IPS-NIHi11 (cell line): ENCODE measurements at regions not wholly inside any gene's neighbourhood (a gene's known extent, or its start where the extent isn't known, plus 50 kb on each side); places are given as distances from the start of the nearest gene placed in this dataset.
A peak's percentile ranks its signal among the peaks of the same experiment; 100 is the strongest.
"Not testable (repeated sequence)": the region's sequence is repeated elsewhere in the genome, so short reads cannot be mapped to it uniquely, and the experiment has no call there.

Source experiments
- DNase-seq: peaks from one replicate; pipeline ENCODE4 v3.0.0; 2012; ENCODE audit warnings: mixed read lengths, low spot score

GRCh38 chr12:131313635-131314034, 359.9 kb downstream of the ADGRD1 start:
- no peak for DNase-seq

- DNase-seq, result no peak
These were observed 360.9 kb downstream of the ADGRD1 start for GRCh38 chr12:131314524-131315090.

- no peak for DNase-seq
These were observed 361.9 kb downstream of the ADGRD1 start for GRCh38 chr12:131315601-131316000.

GRCh38 chr12:131316388-131316787, 362.7 kb downstream of the ADGRD1 start:
- no peak for DNase-seq

GRCh38 chr12:131318045-131318685, 364.5 kb downstream of the ADGRD1 start:
- DNase-seq, result no peak

GRCh38 chr12:131321988-131322387, 368.3 kb downstream of the ADGRD1 start:
- no peak for DNase-seq

- not testable (repeated sequence) for DNase-seq
These were observed 368.8 kb downstream of the ADGRD1 start for GRCh38 chr12:131322460-131322859.

GRCh38 chr12:131323879-131324278, 370.2 kb downstream of the ADGRD1 start:
- DNase-seq, result no peak

GRCh38 chr12:131327521-131328488, 374.1 kb downstream of the ADGRD1 start:
- peak; percentile 58 for DNase-seq

- not testable (repeated sequence) for DNase-seq
These were observed 375.4 kb downstream of the ADGRD1 start for GRCh38 chr12:131328861-131329845.

GRCh38 chr12:131330106-131330815, 376.6 kb downstream of the ADGRD1 start:
- DNase-seq, result no peak

GRCh38 chr12:131331148-131331750, 377.5 kb downstream of the ADGRD1 start:
- DNase-seq, result no peak

- no peak for DNase-seq
These were observed 378.5 kb downstream of the ADGRD1 start for GRCh38 chr12:131332224-131332623.

- DNase-seq, result no peak
These were observed 377.8 kb upstream of the SFSWAP start for GRCh38 chr12:131333136-131333535.

- DNase-seq, result no peak
These were observed 377.1 kb upstream of the SFSWAP start for GRCh38 chr12:131333621-131334440.

- no peak for DNase-seq
These were observed 376.1 kb upstream of the SFSWAP start for GRCh38 chr12:131334835-131335234.

- no peak for DNase-seq
These were observed 375.4 kb upstream of the SFSWAP start for GRCh38 chr12:131335456-131335855.

- not testable (repeated sequence) for DNase-seq
These were observed 373.0 kb upstream of the SFSWAP start for GRCh38 chr12:131337861-131338260.

GRCh38 chr12:131340616-131341210, 370.2 kb upstream of the SFSWAP start:
- no peak for DNase-seq
